DMS53 (cell line): ENCODE measurements at regions not wholly inside any gene's neighbourhood (a gene's known extent, or its start where the extent isn't known, plus 50 kb on each side); places are given as distances from the start of the nearest gene placed in this dataset.

Experiments
- DNase-seq: peaks from one replicate; lab custom pipeline; 2025; lab: John Stamatoyannopoulos, UW

DNA sequence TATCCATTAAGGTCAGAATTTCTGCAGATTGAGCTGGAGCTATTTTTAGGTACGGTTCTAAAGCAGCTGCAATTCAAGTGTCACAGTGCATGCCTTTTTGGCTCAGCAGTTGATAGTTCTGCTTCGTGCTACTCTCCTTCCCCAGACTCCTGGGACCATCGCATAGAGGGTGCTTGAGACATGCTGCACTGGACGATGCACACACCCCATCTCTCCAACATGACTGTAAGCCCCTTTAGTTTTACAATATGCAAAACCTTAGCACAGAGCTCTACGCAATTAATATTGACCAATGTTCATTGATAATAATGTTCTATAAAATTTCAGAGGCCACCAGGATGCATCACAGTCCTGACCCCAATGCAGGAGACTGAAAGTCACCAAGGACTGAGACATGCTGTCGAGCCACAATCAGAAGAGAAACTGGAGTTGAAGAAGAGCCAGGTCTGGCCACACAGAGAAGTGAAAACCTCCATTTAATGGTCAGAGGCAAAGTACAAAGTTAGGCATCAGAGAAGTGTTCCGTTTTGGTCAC is 120.9 kb upstream of the ZC3H12C start:
- no peak for DNase-seq

DNA sequence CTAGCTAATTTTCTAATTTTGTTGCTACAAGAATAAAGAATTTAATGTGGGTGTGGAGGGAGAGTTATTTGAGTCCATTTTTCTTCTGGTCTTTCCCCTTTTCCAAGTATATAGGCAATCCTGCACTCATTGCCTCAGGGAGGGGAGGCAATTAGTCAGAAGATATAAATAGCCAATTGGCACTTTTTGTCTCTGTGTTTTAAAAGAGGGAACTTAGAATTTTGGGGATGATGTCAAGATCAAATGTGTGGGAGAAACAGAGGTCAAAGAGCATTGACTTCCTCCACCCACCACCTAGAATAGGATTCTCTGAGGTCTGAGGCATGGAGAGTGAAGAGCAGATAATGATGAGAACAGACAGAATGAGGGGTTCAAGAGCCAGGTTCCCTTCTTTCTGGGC is 120.3 kb upstream of the ZC3H12C start:
- DNase-seq: no peak

DNA sequence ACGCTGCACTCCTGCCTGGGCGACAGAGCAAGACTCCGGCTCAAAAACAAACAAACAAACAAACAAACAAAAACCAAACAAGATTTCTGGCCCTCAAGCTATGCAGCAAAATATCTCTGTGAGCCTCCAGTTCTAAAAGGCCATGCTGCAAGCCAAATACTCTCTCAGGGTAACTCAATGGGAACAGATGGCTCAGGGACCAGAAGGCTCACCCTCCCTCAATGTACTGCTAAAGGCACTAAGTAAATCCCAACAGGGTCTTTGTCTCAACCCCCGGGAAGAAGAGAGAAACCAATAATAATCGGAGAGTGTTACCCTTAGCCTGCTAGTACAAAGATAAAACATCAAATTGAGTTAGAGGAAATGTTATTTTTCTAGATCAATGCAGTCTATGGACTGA is 119.7 kb upstream of the ZC3H12C start:
- DNase-seq: no peak

DNA sequence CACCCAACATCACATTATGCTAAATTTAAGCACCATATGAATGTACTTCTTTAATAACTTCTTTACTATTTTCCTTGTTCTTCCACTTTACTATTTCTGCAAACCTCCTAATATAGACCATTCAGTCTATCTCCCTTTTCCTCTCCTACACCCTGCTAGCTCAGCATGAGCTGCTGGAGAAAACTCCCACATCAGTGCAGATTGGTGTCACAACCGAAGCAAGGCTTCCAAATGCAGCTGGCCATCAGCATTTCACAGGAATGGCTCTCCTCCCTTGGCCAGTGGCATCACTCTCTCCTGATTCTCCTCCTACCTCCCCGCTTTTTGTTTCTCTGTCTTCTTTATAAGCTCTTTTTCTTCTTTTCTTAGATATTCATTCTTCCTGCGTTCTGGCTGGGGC is 118.7 kb upstream of the ZC3H12C start:
- no peak for DNase-seq

DNA sequence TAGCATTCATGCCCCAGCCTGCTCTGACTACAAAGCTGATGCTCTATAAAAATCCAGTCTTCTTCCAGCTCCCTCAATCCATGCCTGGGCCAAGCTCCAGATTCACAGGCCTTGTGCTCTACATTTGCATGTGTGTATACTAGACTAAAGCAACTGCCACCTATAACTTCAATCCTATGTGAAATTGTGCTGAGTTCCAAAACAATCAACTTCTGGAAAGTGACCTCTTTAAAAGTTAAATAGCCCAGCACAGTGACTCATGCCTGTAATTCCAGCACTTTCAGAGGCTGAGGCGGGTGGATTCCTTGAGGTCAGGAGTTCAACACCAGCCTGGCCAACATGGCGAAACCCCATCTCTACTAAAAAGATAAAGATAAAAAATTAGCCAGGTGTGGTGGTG is 114.3 kb upstream of the ZC3H12C start:
- DNase-seq: no peak

DNA sequence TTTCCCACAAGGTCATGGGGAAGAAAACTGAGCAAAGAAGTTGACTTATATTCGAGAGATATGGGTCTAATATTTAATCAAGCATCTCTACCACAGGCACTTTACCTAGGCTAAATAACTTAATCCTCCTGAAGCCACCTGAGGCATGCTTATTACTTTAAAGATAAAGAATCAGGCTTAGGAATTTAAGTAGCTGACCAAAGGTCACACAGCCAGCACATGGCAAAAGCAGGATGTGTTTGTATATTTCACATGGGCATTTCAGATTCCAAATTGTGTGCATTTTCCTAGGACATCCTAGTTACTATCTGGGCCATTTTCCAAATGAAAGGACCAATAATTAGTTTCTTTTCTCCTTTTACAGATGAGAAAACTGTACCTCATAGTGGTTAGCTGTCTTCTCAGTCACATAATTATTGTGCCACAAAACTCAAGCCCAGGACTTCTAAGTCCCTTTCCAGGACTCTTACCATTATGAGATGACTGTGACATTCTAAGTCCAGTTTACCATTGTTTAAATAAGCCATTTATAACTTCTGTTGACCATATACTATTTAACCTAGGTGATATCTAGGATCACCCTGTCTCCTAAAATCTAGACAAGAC is 112.1 kb upstream of the ZC3H12C start:
- no peak for DNase-seq

DNA sequence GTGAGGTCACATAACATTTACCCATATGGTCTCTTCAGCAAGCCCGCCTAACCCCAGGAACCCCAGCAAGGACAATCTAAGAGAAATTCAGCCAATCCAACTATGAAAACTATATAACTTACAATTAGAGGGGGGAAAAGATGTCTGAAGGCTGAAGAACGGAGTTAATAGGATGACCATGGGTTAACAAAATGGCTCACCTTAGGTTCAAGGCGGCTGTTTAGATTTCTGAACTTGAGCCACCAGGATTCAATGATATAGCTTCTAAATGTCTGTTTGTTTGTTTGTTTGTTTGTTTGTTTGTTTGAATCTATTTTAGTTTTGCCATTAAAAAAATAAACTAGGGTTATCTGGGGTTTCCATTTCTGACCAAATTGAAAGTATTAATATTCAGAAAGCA is 109.8 kb upstream of the ZC3H12C start:
- DNase-seq: no peak

DNA sequence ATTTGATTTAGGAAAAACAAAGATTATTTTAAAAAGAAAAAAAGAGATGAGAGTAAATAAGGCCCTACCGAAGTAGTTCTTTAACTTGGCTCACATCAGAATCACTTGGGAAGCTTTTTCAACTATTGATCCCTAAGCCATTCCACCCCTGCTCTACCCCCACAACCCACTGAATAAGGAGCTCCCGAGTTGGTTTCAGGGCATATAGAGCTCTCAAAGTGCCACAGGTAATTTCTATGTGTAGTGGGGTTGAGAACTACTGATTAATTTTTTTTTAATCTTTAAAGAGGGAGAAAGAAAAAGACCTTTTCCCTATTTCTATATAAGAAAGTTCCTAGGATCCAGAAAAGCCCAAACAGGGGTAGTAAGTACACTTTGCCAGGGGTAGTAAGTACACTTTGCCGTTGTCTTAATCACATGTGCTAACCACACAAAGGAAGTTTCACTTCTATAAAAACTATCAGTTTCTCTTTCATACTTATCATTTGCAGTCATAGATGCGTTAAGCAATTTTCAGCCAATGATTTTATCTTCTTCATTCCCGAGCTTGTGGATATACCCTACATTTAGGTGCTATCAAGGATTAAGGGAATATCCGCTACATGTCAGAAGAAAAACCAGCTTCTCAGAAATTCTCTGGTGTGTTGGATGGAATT is 108.4 kb upstream of the ZC3H12C start:
- DNase-seq: no peak

DNA sequence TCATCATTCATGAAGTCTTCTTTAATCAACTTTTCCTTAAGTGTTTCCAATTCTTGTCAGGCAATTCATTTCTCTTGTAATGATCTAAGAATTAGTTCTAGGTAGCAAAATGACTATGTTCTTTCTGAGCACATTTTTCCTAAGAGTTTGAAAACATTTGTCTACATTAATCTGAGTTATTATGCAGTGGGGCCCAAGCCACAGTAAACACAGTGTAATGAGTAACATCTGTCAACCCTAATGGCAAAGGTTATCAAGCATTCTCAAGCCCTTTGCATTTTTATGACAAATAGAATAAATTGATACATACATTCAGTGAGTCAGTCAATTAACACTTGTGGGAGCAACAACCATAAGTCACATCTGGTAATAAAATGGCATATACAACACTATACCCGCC is 106.7 kb upstream of the ZC3H12C start:
- DNase-seq: no peak

DNA sequence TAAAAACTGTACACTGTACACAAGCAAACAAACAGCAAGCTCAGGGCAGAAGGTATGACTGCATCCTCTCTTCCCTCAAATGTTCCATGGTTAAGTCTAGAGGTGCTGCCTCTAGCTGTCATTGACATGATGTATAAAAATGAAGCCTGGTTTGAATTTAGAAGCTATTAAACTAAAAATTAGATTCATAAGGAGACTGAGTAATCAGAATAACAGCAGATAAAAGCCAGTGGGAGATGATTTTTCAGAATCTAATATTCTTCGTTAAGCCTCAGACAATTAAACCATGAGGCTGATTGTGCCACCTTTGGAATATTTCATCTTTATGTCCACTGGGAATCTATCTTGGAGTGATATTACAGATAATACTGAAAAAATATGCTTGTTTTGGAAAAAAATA is 101.4 kb upstream of the ZC3H12C start:
- DNase-seq: no peak

DNA sequence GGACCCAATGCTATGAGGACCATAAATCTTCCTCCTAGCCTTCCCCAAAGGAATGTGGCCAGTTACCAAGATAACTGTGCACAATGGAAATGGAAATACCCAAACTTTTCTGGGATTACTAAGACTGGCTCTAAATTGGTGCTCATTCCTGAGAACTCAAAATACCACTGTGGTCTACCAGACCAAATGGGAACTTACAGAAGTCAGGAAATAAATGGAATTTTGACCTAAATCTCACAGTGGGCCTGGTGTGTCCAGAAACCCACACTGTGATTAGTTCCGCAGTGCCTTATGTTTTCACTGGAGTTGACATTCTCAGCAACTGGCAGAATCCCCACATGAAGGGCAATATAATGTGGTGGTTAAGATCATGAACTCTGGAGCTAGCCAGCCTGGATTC is 99.4 kb upstream of the ZC3H12C start:
- no peak for DNase-seq

DNA sequence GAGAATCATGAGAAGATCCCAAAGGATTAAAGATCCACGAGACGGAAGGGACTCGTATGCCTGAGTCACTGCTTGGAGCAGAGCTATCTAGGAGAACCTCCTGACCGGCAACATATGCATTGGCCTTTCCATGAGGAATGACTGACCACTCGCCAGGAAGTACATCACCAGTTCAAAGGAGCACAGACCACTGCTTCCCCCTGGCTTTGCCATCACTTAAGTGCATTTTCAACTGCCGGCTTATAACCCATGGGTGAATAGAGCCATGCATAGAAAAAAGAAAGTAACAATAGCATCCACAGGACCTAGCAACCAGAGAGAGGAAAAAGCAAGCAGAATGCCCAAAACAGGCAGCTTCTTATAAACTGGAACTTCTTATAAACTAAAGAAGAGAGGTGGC is 98.3 kb upstream of the ZC3H12C start:
- DNase-seq: no peak

DNA sequence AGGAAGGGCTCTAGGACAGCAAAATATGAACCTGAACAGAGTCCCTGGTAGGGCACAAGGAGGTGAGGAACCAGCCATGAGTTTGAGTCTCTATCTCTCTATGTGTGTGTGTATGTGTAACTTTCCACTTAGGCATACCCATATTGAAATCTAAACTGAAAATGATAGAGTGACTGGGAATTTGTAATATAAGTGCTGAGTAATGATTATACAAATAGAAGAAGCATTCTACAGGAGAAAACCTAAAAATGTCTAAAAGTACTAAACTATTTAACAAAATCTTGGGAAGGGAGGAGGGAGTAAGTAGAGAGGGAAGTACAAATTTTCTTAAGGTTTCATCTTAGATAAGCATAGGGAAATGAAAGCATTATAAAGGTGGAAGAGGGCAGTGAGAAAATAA is 97.1 kb upstream of the ZC3H12C start:
- no peak for DNase-seq

DNA sequence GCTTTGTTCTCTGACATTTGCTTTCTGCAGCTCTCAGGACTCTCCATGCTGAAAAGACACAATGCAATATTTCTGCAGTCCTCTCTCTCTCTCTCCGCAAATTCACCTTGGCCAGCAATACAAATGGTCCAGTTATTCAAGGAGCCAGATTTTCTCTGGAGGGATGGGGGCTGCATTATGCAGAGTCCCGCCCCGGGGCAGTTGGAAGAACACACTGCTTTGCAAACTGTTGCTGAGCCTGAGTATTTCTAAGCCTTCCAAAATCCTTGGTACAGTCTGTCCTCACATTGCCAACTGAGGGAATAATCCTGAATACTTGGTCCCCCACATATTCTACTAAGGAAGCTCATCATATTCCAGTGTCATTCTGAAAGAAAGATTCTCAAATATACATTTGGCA is 94.3 kb upstream of the ZC3H12C start:
- no peak for DNase-seq

DNA sequence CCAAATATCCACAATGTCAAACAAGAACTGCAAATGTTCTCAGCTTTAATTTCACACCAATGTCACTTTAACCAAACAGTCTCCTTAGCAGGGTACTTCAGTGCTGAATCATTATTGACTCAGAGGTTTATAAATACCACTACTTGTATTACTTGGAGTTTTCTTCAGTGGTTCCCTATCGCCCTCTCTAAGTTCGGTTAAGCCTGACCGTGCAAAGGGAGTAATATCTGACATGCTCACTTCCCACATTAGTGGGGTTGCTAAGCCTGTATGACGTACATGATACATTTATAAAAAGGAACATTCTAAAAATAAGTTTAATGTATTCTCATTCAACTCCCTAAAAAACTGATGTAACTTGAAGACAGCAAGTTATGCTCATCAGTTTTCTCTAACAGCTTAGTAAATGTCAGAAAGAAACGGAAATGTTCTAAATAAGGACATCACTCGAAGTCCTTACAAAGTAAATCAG is 93.1 kb upstream of the ZC3H12C start:
- peak; percentile 75 for DNase-seq

DNA sequence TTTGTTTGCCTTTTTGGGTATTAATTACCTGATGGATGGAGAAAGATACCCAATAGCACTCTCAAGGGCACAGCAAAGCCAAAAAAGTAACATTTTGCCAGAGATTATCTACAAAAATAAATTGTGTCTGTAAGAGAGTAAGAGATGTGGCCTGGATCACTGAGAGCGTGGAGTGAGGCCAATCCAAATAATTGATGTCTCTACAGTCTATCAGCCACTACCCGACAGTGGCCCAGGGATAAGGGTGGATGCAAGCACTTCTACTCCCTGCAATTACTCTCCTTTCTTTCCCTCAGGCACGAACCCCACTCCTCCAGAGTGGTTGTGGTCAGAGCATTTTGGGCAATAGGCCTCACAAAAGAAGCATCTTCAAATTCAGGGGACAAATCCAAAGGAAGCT is 92.3 kb upstream of the ZC3H12C start:
- no peak for DNase-seq

DNA sequence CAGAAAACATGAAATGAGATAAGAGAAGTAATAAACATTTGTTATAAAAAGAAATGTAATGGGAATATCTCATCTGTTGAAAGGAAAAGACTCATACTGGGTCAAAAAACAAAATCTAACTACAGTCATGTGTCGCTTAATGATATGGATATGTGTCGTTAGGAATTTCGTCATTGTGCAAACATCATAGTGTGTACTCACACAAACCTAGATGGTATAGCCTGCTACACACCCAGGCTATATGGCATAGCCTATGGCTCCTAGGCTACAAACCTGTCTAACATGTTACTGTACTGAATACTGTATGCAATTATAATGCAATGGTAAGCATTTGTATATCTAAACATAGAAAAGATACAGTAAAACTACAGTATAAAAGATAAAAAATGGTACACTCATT is 89.8 kb upstream of the ZC3H12C start:
- peak; percentile 72 for DNase-seq

DNA sequence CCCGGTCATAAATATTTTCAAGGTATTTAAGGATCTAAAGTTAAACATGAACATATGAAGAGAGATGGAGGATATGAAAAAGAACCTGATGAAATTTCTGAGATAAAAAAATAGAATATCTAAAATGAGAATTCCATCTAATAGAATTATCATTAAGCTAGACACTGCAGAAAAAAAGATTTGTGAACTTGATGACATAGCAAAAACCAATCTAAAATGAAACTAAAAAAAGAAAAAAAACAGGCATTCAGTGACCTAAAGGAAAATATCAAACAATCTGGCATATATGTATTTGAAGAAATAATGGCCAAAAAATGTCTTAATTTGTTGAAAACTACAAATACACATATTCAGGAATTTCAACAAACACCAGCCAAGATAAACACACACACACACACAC is 81.6 kb upstream of the ZC3H12C start:
- DNase-seq: no peak

DNA sequence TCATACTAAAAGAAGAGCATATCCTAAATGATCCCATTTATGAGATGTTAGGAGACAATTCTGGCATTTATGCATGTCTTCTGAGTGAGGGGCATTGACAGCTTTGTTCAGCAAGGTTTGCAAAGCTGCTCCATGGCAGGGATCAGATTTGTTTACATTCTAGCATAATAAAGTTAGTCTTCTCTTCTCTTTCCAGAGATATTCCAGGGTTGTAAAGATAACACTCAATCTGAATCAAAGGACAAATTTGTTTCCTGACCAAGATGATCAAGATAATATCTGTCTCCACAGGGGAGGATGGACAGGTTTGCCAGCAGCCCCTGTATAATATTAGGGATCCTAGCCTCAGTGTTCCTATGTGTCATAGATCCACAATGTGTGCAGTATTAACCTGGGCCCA is 77.5 kb upstream of the ZC3H12C start:
- no peak for DNase-seq

DNA sequence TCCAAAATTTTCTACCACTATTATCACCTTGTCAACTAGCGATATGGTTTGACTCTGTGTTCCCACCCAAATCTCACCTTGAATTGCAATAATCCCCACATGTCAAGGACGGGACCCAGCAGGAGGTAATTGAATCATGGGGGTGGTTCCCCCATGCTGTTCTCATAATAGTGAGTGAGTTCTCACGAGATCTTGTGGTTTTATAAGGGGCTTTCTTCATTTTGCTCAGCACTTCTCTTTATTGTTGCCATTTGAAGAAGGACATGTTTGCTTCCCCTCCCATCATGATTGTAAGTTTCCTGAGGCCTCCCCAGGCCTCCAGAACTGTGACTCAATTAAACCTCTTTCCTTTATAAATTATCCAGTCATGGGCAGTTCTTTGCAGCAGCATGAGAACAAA is 73.5 kb upstream of the ZC3H12C start:
- no peak for DNase-seq

DNA sequence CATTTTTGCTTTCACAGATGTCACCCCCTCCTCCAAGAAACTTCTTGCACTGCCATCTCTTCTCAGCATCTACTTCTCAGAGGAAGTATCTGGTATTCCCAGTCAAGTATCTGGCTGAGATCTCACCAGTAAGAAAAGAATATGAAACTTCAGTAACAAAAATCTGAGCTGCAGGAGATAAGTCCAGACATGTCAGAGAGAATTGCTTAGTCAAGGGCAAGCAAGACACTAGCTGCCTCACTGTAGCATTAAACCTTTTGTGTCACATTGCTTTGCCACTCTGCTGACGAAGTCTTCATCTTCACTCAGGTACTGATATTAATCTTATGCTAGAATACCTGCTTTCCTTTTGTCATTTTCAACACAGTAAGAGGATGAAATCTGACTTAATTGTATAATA is 70.6 kb upstream of the ZC3H12C start:
- DNase-seq: no peak

DNA sequence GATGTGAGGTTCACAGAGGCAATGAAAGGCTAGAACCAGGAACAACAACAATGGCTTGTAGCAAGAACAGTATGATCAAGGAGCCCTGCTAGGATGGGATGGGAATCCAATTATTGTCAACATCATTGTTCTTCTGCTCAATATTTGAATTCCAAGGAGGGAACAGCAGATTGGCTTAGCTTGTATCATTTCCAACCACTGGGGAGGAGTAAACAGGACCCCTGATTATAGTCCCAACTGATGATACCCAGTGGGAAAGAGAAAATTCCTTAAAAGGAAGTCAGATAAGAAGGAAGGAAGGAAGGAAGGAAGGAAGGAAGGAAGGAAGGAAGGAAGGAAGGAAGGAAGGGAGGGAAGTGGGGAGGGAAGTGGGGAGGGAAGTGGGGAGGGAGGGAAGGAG is 69.5 kb upstream of the ZC3H12C start:
- no peak for DNase-seq

DNA sequence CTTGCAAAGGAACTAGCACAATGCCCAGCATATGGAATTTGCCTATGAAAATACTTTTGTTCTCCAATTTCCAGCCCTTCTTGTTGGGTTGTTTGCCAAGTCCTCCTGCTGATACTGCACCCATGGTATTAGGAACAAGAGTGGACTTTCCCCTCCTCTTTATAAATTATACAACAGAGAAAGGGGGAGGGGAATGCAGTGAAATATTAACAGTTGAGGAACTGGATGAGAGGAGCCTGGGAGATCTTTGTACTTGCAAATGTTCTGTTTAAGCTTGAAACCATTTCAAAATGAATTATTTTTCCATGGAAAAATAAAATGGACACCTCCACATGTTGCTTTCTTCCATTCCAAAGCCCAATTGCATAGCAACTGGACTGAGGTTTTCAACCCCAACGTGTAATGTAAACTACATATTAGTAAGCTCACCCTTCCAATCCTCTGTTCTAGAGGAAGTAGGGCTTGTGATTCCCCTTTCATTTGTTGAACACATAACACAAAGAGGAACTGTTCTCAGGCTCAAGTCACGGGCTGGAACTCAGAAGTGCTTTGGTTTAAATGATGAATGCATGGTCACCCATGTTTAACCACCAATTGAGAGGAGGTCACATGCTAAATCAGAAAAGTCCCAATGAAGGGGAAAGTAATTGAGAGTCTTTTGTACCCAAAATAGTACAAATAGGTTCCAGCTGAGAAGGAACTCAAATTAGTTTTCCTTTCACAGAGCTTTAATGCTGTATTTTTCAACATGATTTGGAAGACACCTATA is 66.2 kb upstream of the ZC3H12C start:
- DNase-seq: no peak
